ENCODE measurements at regions not wholly inside any gene's neighbourhood (a gene's known extent, or its start where the extent isn't known, plus 50 kb on each side); places are given as distances from the start of the nearest gene placed in this dataset.
"Not testable (repeated sequence)": the region's sequence is repeated elsewhere in the genome, so short reads cannot be mapped to it uniquely, and the experiment has no call there.

DNA sequence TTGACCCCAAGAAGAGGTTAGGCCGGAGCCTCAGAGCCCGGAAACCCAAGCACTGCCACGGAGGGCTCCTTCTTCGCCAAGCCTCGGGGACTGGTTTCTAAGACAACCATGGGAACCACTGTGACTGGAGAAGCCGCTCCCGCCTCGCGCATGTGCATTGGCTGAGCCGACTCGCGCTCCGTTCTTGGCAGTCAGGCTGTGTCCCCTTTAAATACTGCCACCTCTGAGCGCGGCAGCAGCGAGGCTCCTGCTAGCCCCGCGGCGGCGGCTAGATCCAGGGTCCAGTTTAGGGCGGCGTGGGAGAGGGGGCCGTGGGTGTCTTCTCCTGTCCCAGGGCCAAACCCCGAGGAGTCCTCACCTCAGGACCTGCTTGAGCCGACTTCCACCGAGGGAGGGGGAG lies 457.1 kb upstream of the ZNG1F start:
- TF ChIP-seq, protein P1, sequence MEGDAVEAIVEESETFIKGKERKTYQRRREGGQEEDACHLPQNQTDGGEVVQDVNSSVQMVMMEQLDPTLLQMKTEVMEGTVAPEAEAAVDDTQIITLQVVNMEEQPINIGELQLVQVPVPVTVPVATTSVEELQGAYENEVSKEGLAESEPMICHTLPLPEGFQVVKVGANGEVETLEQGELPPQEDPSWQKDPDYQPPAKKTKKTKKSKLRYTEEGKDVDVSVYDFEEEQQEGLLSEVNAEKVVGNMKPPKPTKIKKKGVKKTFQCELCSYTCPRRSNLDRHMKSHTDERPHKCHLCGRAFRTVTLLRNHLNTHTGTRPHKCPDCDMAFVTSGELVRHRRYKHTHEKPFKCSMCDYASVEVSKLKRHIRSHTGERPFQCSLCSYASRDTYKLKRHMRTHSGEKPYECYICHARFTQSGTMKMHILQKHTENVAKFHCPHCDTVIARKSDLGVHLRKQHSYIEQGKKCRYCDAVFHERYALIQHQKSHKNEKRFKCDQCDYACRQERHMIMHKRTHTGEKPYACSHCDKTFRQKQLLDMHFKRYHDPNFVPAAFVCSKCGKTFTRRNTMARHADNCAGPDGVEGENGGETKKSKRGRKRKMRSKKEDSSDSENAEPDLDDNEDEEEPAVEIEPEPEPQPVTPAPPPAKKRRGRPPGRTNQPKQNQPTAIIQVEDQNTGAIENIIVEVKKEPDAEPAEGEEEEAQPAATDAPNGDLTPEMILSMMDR (IDR thresholded peaks at IDR 0.05; ENCODE audit: poor library complexity, severe bottlenecking) = not testable (repeated sequence)
- not testable (repeated sequence) for TF ChIP-seq POLR2AphosphoS5 (IDR thresholded peaks at IDR 0.05); EZH2 (IDR thresholded peaks at IDR 0.05; ENCODE audit: borderline replicate concordance, insufficient read depth, low read length, poor library complexity, severe bottlenecking); TAF1 (IDR thresholded peaks at IDR 0.05; ENCODE audit: low read depth)
